T-helper 2 cell treated with Interferon-gamma antibody and Interleukin-4, amounts not matched to agents 5 μg/mL and 100 μg/mL, for 36 hours (primary cell): ENCODE measurements at regions not wholly inside any gene's neighbourhood (a gene's known extent, or its start where the extent isn't known, plus 50 kb on each side); places are given as distances from the start of the nearest gene placed in this dataset.

Experiments
- DNase-seq: peaks from one replicate; pipeline ENCODE4 v3.0.0; 2021; ENCODE audit warnings: low spot score
- H3K27ac Mint-ChIP-seq: one replicate; pipeline ENCODE4 v1.8.0; 2021; ENCODE audit warnings: mild to moderate bottlenecking, mixed read lengths
- H3K27me3 Mint-ChIP-seq: one replicate; pipeline ENCODE4 v1.8.0; 2021; ENCODE audit warnings: low read depth, mixed read lengths
- H3K36me3 Mint-ChIP-seq: one replicate; pipeline ENCODE4 v1.8.0; 2021; ENCODE audit warnings: low read depth, mixed read lengths
- H3K4me1 Mint-ChIP-seq: one replicate; pipeline ENCODE4 v1.8.0; 2021; ENCODE audit warnings: low read depth, mixed read lengths
- H3K4me3 Mint-ChIP-seq: one replicate; pipeline ENCODE4 v1.8.0; 2022; ENCODE audit warnings: mild to moderate bottlenecking, moderate library complexity, mixed read lengths
- H3K9me3 Mint-ChIP-seq: one replicate; pipeline ENCODE4 v1.8.0; 2021; ENCODE audit warnings: mixed read lengths

DNA sequence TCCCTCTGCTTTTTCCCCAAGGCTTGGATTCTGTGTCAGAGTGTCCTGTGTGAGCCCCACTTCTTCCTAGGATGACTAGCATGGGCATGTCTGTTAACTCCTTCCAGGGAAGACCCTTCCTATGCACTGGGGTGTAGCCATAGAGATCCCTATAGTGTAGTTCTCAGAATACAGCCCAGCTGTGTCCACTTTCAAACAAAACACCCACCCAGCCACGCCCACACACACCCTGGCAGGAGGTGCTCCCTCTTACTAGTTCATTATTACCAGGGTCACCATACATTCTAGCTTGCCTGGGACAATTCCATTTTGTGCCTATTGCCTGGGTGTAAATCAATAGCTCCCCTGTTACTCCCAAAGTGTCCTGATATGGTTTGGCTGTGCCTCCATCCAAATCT, 195.6 kb downstream of the MYCN start:
- Mint-ChIP-seq H3K36me3 (no peaks in the 10 kb centered on the region), H3K27ac (no peak overlapping the region), H3K4me3 (no peak overlapping the region), H3K9me3 (no peaks in the 10 kb centered on the region), H3K27me3 (no peaks in the 10 kb centered on the region), H3K4me1 (no peaks in the 10 kb centered on the region)
- DNase-seq, result no peak

DNA sequence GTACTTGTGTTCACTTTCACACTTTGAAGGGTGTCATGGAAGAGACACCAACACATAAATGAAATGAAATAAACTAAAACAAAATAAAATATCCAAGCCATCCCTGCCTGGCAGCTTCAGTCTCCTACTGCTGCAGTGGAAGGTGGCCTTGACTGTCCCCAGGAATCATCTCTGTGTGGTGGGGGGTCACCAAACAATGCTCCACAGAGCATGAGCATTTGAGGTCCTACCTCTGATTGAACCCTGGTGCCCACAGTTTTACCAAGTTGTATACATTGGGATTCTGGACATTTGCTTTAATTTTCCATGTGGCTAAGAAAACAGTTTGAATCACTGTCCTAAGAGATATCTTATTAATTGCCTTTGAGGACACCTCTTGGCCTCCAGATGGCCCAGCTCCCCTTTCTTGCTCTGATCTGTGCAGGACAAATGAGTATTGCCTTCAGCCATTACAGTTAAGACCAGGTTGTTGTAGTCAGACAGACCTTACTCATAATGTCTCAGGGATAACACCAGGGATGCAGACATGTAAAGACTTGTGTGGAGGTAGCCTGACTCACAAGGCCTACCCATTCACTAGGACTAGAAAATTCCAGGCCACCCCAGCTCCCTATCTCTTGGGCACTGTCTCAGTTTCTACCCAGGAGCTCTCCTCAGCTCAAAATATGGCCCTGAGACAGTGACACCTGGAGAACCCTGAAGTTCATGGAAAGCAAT, 195.0 kb downstream of the MYCN start:
- no peak for DNase-seq
- Mint-ChIP-seq H3K4me1 (no peaks in the 10 kb centered on the region), H3K27ac (no peak overlapping the region), H3K9me3 (no peaks in the 10 kb centered on the region), H3K36me3 (no peaks in the 10 kb centered on the region), H3K27me3 (no peaks in the 10 kb centered on the region), H3K4me3 (no peak overlapping the region)

DNA sequence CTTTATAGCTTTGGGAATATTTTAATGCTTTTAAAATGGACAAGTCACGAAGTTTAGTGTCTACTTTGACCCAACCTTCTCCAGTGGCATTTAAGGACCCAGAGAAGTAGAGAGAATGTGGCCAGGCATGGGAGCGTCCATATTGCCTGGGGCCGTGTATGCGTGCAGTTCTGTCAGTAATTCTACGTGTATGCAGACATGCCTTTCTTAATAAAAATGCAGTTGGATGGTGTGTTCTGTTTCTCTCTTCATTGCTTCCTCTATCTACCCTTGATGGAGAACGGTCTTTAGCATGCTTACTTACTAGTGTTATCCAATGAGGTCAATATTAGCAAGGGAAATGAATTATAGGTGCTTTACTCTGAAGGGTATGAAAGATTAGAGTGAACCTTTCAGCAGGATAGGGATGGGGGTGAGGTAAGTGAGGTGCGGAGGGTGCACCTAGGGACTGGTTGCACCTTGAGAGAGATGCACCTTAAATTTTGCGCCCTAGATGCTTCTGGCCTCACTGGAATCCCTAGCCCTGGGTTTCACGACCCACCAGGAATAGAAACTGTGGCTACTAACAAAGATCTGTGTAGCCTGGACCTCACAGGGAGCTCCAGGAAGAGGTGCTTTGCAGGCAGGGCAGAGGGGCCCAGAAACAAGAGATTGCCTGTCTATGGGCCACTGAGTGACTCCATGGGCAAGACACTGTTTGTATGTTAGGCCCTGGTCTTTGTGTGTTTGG, 194.3 kb downstream of the MYCN start:
- no peaks in the 10 kb centered on the region for H3K9me3 Mint-ChIP-seq
- no peak for DNase-seq
- no peaks in the 10 kb centered on the region for H3K4me1 Mint-ChIP-seq
- H3K27ac Mint-ChIP-seq, result no peak overlapping the region
- H3K27me3 Mint-ChIP-seq, result no peaks in the 10 kb centered on the region
- H3K36me3 Mint-ChIP-seq, result no peaks in the 10 kb centered on the region
- H3K4me3 Mint-ChIP-seq, result no peak overlapping the region

DNA sequence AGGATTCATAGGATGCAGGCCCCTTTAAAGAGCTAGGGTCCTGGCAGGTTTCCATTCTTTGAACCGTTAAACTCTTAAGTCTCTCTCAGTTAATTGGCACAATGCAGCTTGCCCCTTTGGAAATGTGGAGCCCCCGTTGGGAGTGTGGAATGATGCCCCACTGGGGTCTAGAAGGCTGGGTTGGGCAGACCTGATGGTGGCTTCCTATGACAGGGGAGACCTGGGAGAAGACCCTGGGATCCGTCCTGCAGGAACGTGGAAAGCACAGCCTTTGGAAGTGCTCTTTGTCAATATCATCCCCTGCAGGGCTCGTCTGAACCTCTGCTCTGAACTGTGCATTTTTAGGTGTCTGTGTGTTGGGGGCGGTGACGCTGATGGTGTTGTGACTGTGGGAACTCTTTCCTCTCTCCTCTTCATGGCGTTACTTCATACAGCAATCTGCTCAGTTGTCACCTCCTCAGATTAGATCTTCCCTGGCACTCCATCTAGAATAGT, 190.6 kb downstream of the MYCN start:
- no peaks in the 10 kb centered on the region for H3K4me1 Mint-ChIP-seq
- H3K9me3 Mint-ChIP-seq, result no peaks in the 10 kb centered on the region
- H3K4me3 Mint-ChIP-seq, result no peak overlapping the region
- H3K36me3 Mint-ChIP-seq, result no peaks in the 10 kb centered on the region
- H3K27me3 Mint-ChIP-seq, result no peaks in the 10 kb centered on the region
- DNase-seq, result no peak
- H3K27ac Mint-ChIP-seq, result no peak overlapping the region

DNA sequence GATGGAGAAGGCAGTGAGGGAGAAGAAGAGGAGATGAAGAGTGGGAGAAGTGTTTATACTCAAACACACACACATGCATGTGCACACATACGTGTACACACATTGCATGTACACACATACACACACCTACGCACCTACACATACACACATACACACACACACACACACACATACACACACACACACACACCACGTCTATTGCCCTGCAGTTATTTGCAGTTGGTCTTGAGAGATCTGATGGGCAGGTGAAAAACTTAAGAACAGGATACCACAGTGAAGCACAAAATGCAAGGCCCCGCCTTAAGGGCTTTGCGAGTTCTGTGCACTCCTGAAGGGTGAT, 190.2 kb downstream of the MYCN start:
- Mint-ChIP-seq H3K9me3 (no peaks in the 10 kb centered on the region), H3K27ac (no peak overlapping the region), H3K4me3 (no peak overlapping the region), H3K4me1 (no peaks in the 10 kb centered on the region), H3K27me3 (no peaks in the 10 kb centered on the region), H3K36me3 (no peaks in the 10 kb centered on the region)
- no peak for DNase-seq

DNA sequence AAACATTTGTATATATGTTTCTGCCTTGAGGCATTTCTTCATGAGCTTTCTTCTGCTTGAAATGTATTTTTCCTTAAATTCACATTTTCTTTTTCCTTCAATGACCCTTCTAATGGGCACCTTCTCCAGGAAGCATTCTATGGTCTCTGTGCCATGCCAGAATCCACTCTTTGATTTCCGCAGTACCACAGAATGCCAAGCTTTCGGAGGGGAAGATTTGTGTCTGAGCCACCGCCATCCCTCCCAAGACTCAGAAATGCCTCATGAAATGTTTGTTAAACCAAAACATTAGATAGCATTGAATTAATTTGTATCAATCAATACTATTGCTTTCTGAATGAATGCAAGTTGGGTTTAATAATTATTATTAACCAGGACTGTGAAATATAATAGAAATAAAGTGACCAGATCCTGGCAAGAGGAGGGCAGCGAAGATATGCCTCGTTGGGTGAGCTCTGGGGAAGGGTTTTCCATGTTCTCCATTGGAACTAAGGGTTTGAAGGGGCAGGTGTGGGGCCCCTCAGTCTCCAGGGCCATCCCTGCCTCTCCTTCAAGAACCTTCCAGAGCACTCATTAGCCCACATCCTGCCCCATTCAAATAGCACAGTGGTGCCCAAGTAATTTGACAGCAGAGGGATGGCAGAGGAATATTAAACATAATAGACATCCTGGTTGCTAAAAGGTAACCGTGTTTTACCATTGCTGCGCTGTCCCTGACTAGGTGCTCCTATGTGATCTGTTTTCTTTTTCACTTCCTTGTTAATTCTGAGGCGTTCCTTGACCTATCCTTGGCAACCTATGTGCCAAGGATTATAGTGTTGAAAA, 189.6 kb downstream of the MYCN start:
- H3K27ac Mint-ChIP-seq, result no peak overlapping the region
- no peaks in the 10 kb centered on the region for H3K27me3 Mint-ChIP-seq
- H3K4me3 Mint-ChIP-seq, result no peak overlapping the region
- no peaks in the 10 kb centered on the region for H3K4me1 Mint-ChIP-seq
- no peak for DNase-seq
- H3K36me3 Mint-ChIP-seq, result no peaks in the 10 kb centered on the region
- no peaks in the 10 kb centered on the region for H3K9me3 Mint-ChIP-seq

DNA sequence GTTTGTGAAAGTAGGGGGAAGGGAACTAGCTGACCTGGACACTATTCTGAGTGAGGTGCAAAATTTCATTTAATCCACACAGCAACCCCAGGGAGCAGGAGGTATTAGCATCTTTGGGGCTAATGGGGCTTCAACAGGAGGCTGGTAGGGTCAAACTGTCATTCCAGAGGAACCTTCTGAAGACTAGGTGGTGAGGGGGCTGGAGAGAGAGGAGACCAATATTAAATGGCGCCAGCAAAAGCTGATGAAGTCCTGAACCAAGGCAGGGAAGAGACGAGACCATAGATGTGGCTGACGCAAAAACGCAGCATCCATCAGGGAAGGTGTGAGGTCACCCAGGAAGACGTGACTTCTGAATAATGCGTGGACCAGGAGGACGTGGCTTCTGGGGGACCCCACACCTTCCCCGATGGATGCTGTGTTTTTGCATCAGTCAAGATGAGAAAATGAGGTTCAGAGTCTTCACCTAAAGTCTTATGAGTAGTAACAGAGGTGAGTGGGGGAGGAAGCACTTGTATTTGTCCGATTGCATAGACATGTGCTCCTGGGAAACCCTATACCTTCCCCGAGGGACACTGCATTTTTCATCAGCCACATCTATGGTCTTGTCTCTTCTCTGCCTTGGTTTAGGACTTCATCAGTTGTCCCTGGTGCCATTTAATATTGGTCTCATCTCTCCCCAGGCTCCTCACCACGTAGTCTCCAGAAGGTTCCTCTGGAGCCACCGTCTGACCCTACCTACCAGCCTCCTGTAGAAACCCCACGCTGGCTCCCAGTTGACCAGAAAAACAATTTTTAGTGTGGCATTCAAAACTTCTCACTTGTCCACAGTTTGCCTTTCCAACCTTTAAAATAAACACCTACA, 188.6 kb downstream of the MYCN start:
- Mint-ChIP-seq H3K4me3 (no peak overlapping the region), H3K27ac (no peak overlapping the region), H3K4me1 (no peaks in the 10 kb centered on the region)

DNA sequence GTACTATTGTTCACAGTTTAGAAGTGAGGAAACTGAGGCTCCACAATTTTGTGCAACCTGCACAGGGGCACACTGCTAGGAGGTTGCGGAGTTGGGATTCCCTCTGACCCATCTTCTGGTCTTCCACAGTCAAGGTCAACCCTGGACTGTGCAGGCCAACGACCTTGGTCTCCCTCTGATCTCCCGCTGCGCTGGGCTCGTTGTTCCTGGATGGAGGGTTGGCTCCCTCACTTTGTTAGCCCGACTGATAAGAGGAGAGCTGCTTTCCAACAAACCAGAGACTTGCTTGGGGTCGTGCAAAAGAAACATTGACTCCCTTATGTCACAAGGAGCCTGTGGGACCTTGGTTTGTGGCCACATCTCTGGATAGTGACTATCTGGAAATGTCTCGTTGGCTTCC, 187.6 kb downstream of the MYCN start:
- no peaks in the 10 kb centered on the region for H3K27me3 Mint-ChIP-seq

More for the DNA sequence above, 188.6 kb downstream of the MYCN start:
- Mint-ChIP-seq H3K36me3 (no peaks in the 10 kb centered on the region), H3K9me3 (no peaks in the 10 kb centered on the region), H3K27me3 (no peaks in the 10 kb centered on the region)
- no peak for DNase-seq

DNA sequence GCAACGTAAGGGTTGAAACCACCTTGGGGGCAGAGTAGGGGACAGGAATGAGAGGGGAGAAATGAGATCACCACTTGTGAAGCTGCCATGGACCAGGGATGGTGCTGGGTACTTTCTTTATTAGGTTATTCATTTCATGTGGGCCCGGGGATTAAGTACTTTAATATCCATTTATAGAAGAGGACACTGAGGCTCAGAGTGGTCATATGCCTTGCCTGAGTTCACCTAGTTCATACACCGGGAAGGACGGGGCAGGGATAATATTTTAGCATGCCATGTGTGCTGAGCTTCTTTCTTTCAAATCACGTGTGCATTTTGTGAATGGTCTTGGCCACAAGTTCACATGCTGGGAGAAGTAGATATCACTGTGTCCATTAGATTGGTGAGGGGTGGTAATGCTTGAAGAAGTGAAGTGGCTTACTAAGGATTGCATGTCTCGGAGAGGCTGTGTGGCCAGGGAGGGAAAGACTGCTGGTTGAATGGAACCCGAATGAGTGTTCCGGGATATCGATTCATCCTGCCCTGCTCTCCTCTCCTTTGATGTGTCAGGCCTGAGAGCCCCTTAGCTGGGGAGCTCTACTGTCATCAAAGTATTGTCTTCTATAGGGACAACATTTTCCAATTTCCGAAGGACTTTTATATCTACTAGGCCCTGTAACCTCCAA, 187.1 kb downstream of the MYCN start:
- Mint-ChIP-seq H3K4me3 (no peak overlapping the region), H3K4me1 (no peaks in the 10 kb centered on the region), H3K36me3 (no peaks in the 10 kb centered on the region), H3K27me3 (no peaks in the 10 kb centered on the region), H3K27ac (no peak overlapping the region), H3K9me3 (no peaks in the 10 kb centered on the region)
- DNase-seq, result no peak

More for the DNA sequence above, 187.6 kb downstream of the MYCN start:
- no peak overlapping the region for H3K4me3 Mint-ChIP-seq
- no peaks in the 10 kb centered on the region for H3K9me3 Mint-ChIP-seq
- DNase-seq, result no peak
- H3K27ac Mint-ChIP-seq, result no peak overlapping the region
- H3K4me1 Mint-ChIP-seq, result no peaks in the 10 kb centered on the region
- H3K36me3 Mint-ChIP-seq, result no peaks in the 10 kb centered on the region

DNA sequence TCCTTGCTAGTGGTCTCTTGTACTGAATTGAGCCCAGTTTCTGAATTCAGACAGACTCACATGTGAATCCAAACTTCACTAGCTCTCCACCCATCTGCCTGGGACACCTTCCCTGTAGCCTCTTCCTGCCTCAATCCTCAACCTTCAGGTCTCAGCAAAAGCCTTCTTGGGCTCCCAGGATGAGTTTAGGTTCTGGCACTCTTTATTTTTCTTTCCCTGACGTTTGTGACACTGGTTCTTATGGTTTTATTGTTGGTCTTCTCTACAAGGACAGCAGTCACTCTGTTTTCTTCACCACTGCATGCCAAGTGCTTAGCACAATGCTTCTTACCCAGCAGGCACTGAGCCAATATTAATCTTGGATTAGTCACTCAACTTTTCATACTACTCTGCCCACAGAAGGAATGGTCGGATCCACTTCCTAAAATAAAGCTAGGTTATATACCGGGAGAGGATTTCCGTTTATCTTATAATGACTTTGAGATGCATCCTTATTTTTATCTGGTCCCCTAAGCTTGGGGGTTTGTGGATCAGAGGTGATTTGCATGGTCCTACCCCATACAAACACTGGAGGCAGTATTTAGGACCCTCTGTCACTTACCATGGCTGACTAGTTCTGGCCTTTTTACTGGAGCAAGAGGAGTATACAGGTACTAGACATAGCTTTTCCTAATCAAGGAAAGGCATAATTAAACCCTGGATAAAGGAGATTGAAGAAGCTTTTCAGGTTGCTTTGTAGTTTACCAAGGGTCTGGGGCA, 186.3 kb downstream of the MYCN start:
- Mint-ChIP-seq H3K36me3 (no peaks in the 10 kb centered on the region), H3K27ac (no peak overlapping the region)

DNA sequence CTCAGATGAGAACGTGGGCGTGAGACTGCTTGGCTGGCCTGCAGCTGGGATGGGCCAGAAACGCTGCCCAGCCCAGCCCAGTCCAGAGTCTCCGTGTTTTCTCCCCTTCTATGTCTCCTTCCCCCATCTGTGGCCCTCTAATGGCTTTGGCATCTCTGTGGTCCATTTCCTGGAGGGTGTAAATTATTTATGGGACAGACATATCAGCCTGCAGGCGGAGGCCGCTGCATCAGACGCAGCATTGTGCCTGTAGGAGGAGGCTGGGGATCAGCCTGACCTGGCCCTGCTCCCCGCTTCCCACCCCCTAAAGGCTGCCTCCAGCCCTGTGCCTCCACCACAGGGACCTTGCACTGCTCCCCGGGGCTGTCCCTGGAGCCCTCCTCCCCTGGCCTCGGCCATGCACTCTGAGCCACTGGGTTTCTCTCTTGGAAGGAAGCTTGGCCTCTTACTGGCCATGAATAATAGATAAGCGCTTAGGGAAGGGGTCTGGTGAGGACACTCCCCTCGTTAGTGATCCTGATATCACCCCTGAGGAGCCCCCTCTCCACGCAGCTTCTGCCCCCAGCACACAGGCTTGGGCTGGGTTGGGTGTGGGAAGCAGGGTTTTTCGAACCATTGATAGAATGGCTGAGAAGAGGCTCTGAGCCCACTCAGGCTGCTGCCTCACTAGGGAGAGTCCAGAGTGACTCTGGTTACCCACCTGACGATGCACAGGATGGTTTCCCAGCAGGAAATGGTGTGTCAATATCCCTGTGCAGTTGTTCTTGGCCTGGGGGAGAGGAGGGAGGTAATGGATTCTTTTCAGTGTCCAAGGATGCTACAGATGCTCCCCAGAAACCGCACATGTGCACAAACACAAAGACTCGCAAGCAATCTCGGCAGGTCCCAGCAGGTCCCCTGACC, 185.5 kb downstream of the MYCN start:
- H3K4me1 Mint-ChIP-seq, result no peaks in the 10 kb centered on the region
- no peak overlapping the region for H3K4me3 Mint-ChIP-seq
- no peaks in the 10 kb centered on the region for H3K36me3 Mint-ChIP-seq
- H3K27ac Mint-ChIP-seq, result no peak overlapping the region
- peaks cover 4% of the 10 kb centered on the region for H3K9me3 Mint-ChIP-seq
- DNase-seq, result no peak
- no peaks in the 10 kb centered on the region for H3K27me3 Mint-ChIP-seq

More for the DNA sequence above, 186.3 kb downstream of the MYCN start:
- Mint-ChIP-seq H3K27me3 (no peaks in the 10 kb centered on the region), H3K4me3 (no peak overlapping the region), H3K4me1 (no peaks in the 10 kb centered on the region), H3K9me3 (no peaks in the 10 kb centered on the region)
- no peak for DNase-seq
